NCI-H526 (cell line): ENCODE measurements at regions not wholly inside any gene's neighbourhood (a gene's known extent, or its start where the extent isn't known, plus 50 kb on each side); places are given as distances from the start of the nearest gene placed in this dataset.
A peak's percentile ranks its signal among the peaks of the same experiment; 100 is the strongest.

Source experiments
- DNase-seq, 2 experiments: peaks; one replicate each; lab custom pipeline; 2025; lab: John Stamatoyannopoulos, UW

DNA sequence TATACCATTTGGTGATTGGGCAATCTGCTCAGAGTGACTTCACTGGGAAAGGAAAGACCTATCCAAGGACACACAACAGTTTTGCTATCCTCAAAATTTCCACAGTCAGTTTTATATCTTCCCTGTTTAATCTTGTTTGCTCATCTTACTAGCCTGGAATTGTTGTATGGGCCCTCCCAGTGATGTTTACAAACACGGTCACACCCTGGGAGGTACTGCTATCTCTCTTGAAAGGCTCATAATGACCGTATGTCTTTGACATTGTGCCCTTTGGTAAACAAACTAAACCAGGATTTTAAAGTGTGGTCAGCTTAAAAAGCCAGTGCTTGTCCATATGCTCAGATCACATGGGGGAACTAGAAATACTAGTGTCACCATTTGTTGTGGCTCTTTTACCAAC is 277.0 kb downstream of the CDH2 start:
- no peak for DNase-seq

DNA sequence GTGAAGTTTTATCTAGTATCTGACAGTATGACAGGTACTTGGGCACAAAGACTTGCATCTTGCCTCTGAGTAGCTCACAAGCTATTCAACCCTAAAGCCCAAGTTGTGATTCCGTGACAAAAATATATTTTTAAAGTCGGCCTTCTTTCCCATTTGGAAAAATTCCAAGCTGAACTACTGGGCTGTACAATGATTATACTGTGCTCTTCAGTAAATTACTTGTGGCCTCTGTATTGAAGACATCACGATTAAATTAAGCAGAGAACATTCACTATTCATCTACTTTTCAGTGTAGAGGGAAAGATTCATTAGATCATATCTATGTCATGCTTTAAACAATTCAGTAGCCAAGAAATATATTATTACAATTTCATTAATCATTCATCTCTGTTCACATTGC is 282.2 kb downstream of the CDH2 start:
- DNase-seq: no peak

DNA sequence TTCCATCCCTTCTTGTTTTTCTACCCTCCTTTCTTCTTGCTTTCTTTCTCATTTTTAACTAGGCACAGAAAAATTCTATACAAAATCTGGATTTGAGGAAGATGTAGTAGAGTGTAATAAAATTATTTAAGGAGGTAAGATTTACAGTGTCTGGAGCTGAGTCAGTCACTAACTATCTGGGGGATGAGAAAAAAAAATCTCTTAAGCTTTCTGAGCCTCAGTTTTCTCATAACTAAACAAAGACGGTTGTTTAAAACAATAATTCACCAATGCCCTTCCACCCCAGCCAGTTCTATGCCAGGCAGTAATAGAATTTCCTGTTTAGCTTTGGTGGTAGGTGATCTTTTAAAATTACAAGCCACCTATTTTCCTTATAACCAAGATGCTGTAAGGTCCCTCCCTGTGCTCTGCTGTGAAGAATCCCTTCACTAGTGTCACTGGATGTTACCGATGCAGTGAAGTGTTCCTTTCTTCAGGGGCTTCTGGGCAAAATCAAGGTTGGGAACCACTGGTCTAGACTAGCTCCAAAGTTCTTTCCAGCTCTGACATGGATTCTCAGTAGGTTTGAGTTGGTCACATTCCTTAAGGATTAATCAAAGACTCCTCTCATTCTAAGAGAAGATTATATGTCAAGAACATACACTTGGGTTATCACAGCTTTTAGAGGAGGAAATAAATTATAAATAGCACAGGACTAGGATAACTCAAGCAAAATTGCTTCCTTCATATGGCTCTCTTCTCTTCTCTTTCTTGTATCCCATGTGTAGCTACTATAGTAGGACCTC is 289.0 kb downstream of the CDH2 start:
- DNase-seq: no peak

DNA sequence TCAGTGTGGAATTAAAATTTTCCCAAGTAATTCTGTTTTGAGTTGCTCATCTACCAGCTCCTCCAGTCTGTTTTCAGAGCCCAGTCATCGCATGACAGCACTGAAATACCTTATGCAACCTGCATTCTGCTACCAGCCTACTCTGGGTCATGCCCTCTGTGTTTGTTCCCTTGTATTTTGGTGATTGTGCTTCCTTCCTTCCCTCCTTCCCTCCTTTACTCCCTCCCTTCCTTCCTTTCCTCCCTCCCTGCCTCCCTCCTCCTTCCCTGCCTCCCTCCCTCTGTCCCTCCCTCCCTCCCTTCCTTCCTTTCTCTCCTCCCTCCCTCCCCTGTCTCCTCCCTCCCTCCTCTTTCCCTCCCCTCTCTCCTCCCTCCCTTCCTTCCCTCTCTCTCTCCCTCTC is 289.6 kb downstream of the CDH2 start:
- DNase-seq: no peak

DNA sequence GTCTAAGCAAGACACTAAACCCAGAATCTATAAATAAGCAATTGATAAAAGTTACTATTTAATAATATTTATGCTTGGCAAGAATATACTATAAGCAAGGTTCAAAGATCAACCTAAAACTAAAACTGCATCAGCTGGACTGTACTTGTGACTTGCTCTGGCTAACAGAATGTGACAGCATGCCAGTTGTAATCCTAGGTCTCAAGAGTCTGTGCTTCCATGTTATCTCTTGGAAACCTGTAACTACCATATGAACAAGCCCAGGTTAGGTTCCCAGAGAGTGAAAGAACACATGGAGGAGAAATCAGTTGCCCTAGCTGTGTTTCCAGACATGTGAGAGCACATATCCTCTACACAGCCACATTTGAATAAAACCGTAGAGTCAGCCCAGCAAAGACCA is 297.4 kb downstream of the CDH2 start:
- peak in 1 of 2 experiments; percentile 9 for DNase-seq

DNA sequence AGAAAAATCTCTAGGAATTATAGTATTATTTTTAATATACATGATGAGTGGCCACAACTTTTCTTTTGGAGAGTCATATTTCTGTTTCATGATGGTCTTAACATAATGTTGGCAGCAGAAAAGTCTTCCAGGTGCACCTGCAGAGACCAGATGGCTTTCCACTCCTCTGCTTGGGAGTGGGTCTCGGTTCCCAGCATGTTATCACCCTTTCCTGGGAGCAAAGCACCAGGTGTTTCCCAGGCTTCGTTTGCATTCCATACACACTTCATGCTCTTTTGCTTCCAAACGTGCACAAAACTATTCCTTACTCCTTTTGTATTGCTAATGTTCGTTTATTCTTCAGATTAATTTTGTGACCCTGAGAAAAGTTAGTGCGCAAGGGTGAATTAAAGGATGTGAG is 305.2 kb downstream of the CDH2 start:
- DNase-seq: peak; percentile 17 to 59

DNA sequence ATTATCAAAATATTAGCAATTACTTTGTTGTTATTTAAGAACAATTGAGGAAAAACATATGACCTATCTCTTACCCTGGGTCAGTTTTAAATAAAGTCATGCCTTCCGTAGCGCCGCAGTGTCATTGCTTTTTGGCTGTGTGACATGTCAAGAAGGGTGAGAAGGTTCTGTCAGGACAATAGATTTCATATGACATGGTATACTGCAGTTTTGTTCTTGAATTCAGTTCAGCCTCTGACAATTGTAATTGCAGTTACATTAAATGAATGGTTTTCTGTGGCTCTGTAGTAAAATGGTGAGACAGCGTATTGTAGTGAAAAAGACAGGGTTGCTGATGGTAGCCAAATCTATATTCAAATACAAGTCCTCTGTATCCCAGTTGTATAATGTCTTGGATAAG is 307.2 kb downstream of the CDH2 start:
- no peak for DNase-seq

DNA sequence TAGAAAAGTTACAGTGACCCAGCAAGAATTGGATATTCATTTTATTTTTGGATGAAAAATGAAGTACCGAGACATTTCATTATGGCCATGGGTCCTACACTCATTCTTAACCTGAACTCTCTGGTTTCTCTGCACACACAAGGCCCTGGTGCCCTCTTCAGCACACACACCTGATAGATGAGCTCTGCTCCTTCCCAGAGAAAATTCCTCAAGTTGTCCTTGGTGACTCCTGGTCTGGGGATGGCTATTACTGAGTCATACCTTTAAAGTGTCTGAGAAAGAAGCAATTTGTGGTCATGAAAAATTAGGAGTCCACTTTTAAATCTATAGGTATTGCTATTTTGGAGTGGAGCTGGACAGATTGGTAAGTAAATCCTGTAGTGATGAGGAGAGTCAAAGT is 311.5 kb downstream of the CDH2 start:
- no peak for DNase-seq

DNA sequence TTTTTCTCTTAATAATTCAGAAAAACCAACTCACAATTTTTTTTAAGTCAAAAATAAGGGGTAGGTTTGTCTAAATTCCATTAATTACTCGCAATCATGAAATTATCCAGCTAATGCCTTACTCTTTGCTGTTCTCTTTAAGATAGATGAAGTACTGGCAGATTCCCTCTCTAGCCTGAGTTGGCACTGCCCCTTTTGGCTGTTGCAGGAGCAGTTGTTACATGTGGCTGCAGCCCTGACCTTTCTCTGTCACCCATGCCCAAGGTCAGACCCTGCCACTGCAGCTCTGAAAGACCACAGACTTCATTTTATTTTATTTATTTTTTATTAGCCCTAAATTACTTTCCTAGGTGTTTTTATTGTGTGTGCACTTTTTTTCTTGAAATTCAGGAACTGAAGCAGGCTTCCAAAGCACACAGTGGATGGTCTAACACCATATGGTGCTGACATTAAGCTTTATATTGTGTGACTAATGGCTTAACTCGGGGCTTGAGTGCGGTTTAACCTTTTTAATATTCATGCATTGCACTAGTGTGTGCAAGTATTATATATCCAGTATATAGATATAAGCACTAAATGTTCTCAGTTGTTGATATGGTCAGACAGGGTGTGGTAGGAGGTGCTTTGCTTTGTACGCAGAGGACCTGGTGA is 313.0 kb downstream of the CDH2 start:
- DNase-seq: no peak

DNA sequence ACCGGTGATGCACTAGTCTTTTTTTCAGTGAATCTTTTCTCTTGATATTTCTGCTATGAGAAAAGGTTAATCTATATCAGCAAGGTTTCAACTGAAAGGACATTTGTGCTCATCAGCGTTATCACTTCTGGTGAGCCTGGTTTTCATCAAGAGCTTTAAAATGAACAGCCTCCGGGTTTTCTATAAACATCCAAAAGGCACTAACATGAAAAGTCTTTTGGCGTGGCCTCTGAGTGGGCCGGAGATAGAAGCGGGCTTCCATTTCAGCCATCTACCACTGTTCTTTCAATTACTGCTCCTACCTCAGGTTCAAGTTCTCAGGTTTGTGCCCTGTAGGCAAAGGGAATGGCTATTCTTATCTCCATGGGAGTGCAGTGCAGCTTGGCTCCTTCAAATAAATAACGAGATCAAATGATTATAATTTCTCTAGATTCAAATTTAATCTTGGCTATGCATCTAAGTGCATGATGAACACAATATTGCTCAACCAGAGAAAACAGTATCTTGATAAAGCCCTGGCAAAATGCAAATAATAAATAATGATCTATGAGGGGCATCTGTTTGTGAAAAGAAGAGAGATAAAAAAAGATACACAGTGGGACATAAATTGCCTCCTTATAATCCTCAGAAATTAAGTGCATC is 314.8 kb downstream of the CDH2 start:
- DNase-seq: peak; percentile 19 to 39

DNA sequence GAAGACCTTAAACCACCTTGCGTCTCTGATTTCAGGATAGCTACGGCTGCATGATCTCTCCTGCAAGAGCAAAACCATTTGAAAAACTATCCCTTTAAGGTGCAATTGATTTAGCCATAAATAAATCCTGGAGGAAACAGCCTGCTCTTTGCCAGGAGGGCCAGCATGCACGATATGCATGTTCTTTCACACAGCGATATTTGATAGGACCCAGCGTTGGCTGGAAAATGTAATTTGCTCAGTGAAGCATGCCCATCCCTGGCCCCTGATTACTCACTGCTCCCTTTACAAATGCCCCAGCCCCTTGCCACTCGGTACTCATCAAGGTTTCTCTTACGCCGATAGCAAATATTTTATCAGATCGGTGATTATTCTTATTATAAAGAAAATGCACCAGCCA is 315.4 kb downstream of the CDH2 start:
- DNase-seq: peak; percentile 75 to 77

DNA sequence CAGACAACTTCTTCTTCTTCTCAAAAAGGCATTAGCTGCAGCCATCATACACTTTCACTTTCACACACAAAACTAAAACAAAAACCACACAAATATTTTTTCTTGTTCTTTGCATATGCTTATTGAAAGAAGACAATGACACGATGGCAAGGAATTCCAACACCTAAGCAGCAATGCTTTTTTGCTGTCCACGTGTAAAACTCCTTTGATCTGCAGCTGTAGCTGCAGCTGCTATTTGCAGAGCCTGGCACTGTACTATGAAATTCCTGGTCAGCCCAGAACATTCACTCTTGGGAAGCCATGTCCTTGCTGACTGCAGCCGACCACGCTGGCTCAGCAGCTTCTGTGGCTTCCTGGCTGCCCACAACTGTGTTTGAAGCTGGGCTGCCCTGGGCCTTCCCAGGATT is 316.2 kb downstream of the CDH2 start:
- DNase-seq: peak in 1 of 2 experiments; percentile 18

DNA sequence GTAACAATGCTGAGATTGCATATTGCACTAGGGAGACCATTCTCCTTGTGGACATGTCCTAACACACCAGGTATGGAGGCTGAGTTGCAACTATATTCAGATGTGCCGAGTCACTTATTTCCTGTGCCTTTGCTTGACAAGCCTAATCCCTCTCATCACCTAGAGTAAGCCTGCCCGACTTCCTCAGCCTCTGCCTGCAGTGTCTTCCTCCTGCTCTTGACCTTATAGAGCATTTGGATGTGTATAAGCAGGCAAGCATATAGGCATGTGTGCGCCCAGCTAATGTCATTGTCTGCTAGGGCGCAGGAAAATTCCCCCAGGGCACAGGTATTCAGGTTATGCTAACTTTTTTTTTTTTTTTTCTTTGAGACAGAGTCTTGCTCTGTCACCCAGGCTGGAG is 316.9 kb downstream of the CDH2 start:
- DNase-seq: no peak

DNA sequence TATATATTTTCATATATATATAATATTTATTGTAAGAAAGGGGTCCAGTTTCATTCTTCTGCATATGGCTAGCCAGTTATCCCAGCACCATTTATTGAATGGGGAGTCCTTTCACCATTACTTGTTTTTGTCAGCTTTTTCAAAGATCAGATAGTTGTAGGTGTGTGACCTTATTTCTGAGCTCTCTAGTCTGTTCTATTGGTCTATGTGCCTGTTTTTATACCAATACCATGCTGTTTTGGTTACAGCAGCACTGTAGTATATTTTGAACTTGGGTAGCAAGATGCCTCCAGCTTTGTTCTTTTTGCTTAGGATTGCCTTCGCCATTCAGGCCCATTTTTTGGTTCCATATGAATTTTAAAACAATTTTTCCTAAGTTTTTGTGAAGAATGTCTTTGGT is 320.1 kb downstream of the CDH2 start:
- DNase-seq: no peak

DNA sequence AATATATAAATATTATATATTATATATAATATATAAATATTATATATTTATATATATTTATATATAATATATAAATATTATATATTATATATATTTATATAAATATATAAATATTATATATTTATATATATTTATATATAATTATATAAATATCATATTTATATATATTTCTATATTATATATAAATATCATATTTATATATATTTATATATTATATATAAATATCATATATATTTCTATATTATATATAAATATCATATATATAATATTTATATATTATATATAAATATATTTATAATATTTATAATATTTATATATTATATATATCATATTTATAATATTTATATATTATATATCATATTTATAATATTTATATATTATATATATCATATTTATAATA is 321.4 kb downstream of the CDH2 start:
- DNase-seq: no peak

DNA sequence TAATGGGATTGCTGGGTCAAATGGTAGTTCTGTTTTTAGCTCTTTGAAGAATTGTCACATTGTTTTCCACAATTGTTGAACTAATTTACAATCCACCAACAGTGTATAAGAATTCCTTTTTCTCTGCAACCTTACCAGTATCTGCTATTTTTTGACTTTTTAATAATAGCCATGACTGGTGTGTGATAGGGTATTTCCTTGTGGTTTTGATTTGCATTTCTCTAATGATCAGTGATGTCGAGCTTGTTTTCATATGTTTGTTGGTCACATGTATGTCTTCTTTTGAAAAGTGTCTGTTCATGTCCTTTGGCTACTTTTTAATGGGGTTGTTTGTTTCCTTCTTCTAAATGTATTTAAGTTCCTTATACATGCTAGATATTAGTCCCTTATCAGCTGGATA is 322.3 kb downstream of the CDH2 start:
- no peak for DNase-seq

DNA sequence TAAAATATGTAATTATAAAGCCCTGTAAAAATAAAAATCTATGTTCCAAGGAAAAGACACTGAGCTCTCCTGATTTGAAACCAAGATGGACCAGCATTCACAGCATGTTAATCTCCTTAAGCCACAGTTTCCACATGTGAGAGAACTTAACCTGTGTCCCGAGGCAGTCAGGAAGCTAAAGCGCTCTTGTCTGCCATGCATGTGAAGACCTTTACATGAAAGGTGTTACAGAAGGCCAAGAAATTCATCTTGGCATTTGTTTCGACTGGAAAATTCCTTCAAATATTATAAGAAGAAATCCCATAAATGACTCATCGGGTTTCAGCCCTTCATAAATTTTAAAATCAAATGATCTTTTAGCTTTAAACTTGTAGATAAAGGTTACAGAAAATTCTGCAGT is 328.6 kb downstream of the CDH2 start:
- no peak for DNase-seq

DNA sequence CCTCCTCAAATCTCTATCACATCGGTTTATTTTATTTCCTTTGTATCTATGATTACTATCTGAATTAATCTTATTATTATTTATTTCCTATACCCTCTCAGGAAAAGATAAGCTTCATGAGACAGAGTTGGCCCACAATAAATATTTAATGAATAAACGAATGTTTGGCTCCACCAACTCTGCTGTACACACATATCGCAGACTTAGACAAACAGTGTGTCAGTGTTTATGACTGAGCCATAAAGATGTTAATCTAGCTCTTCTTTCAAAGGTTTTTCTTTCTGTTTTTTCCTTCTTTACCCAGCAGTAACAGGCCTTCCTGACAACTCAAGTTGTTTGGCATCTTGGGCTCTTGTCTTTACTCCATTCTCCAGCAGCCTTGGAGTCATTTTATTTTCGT is 329.5 kb downstream of the CDH2 start:
- DNase-seq: peak; percentile 14 to 53

DNA sequence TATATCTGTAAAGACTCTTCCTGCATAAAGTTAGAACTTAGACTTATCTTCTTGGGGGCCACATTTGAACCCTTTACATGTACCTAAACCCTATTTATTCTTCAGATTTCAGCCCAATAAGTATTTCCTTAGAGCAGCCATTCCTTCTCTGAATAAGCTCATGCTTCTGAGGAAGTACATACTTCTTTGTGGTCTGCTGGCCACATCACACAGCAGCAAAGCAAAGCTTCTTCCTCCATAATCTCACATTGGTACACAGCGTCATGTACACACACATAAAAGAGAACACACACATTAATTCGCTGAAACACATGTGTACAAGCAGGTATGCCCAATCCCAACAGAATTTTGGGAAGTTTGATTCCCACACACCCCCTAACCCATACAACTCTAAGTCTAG is 331.0 kb downstream of the CDH2 start:
- no peak for DNase-seq

DNA sequence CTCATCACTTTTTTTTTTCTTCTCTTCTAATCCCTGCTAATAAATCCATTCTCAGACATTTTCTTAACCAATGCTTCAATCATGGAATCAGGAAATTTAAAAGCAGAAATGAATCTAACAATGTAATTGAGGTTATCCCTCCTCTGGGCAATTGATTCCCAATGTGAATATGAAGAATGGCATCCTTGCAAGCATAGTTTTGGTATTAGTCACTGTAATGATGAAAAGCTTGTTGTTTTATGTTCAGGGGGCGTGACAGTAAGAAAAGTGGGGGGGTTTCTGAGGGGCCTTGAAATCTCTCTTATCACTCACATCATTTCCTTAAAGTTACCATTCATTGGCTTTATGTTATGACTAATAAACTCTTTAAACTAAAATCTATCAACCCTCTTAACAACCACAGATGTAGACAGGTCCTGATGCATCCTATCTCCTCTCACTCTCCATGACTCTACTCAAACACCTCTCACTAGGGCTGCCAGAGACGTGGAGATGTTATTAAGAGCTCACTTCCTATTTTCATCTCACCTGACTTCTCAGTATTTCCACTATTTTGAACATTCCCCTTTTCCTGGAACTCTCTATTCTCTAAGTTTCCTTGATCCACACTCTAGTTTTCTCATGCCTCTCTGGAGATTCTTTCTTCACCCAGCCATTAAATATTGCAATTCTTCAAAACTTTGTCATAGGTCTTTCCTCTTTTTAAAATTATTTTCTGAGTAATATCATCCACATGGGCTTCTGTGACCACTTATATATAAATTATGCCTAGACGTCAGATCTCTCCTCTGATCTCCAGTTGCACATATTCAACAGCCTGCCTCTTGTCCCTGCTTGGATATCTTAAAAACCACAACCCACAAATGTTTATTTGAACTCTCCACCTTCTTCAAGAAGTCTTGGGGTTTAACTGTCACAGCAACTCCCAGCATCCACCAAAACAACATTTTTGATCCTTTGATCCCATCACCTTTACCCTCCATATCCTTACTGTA is 332.9 kb downstream of the CDH2 start:
- DNase-seq: no peak

DNA sequence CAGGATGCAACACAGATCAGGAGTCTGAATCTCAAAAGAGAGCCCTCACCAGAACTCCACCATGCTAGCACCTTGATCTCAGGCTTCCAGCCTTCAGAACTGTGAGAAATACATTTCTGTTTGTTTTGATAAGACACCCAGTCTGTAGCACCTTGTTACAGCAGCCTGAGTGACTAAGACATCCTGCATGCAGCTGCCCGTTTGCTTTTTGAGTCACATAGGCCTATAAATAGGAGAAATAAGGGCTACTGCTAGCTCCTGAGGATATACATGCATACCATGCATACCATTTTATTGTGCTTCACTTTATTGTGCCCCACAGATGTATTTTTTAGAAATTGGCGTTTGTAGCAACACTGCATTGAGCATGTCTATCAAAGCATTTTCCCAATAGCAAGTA is 337.8 kb downstream of the CDH2 start:
- DNase-seq: no peak

DNA sequence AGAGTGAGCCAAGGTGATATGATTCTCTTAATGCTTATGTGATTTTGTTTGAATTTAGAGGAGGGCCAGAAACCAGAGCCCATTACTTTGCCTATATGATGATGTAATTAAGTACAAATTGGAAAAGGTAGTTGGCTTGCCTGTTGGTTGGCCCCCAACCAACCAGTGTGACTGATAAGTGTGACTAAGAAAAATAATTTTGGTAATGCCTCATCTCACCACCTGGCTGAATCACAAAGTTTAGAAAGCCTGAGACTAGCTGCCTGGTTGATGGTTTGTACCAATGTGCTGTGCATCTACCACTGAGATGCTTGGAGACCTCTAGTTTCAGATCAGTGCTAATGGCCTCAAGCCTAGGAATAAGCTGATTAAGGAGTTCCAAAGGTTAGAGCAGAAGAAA is 338.7 kb downstream of the CDH2 start:
- no peak for DNase-seq
